Spleen (tissue), 11 donors: ENCODE measurements at regions not wholly inside any gene's neighbourhood (a gene's known extent, or its start where the extent isn't known, plus 50 kb on each side); places are given as distances from the start of the nearest gene placed in this dataset.

Experiments
- DNase-seq: peaks from one replicate; pipeline ENCODE4 v3.0.0-alpha.2; 2020
- H3K27ac ChIP-seq, 8 donors: fragments of 200-600 bp; sonication (generic) in 7 of 8; 1 replicate in 4 of 8; 2 replicates in 4 of 8; pipeline versions ENCODE4 v1.5.0 to v1.8.0; 2016 to 2021; ENCODE audit warnings: inconsistent platforms in 4 of 8, mild to moderate bottlenecking in 4 of 8, moderate library complexity in 1 of 8
- H3K27me3 ChIP-seq, 7 donors: fragments of 200-600 bp; sonication (generic) in 6 of 7; replicated peaks in 1 of 7; 1 replicate in 4 of 7; 2 replicates in 3 of 7; pipeline versions ENCODE4 v1.5.0 to v1.8.0; 2016 to 2021; ENCODE audit warnings: inconsistent platforms in 3 of 7, mild to moderate bottlenecking in 1 of 7
- H3K36me3 ChIP-seq, 6 donors: fragments of 200-600 bp; sonication (generic) in 5 of 6; 1 replicate in 4 of 6; 2 replicates in 2 of 6; pipeline versions ENCODE4 v1.5.0 to v1.8.0; 2016 to 2021; ENCODE audit warnings: inconsistent platforms in 2 of 6
- H3K4me1 ChIP-seq, 6 donors: fragments of 200-600 bp; sonication (generic) in 5 of 6; 1 replicate in 3 of 6; 2 replicates in 3 of 6; pipeline versions ENCODE4 v1.5.0 to v1.8.0; 2016 to 2021; ENCODE audit warnings: inconsistent platforms in 3 of 6
- H3K4me3 ChIP-seq, 8 donors: fragments of 200-600 bp; sonication (generic) in 7 of 8; 1 replicate in 4 of 8; 2 replicates in 4 of 8; pipeline versions ENCODE4 v1.5.0 to v1.8.0; 2016 to 2021; ENCODE audit warnings: inconsistent platforms in 4 of 8, mild to moderate bottlenecking in 4 of 8, moderate library complexity in 2 of 8
- H3K9me3 ChIP-seq, 8 donors: fragments of 200-600 bp; sonication (generic) in 7 of 8; 1 replicate in 4 of 8; 2 replicates in 4 of 8; pipeline versions ENCODE4 v1.5.0 to v1.8.0; 2016 to 2021; ENCODE audit warnings: inconsistent platforms in 4 of 8
- CTCF ChIP-seq, 11 experiments: fragments of 200-600 bp in 7 of 11; fragments of 450-650 bp in 4 of 11; sonication (generic) in 4 of 11; IDR thresholded peaks in 8 of 11; conservative IDR thresholded peaks in 3 of 11; 1 replicate in 7 of 11; 2 replicates in 4 of 11; pipeline versions ENCODE4 v1.4.0 to v1.8.0; 2016 to 2021; ENCODE audit warnings: antibody characterized with exemption in 11 of 11, inconsistent platforms in 4 of 11, mild to moderate bottlenecking in 1 of 11
- POLR2A ChIP-seq, 3 donors: fragments of 450-650 bp; IDR thresholded peaks; one replicate each; pipeline ENCODE4 v1.5.1; 2017; ENCODE audit warnings: antibody characterized with exemption in 3 of 3, mild to moderate bottlenecking in 1 of 3
- POLR2AphosphoS5 ChIP-seq, 3 donors: sonication (generic); formaldehyde crosslinking; IDR thresholded peaks; one replicate each; pipeline ENCODE4 v1.5.1; 2017; ENCODE audit warnings: antibody characterized with exemption in 3 of 3
- WGBS, 5 donors: extraction: QIAGEN DNeasy Blood & Tissue Kit in 3 of 5; methylation state at CpG; one replicate each; pipeline versions ENCODE4 v1.1.5 to v1.1.7; 2013 to 2018; 5-methylcytosine and 5-hydroxymethylcytosine counted together
- intact Hi-C: fragments of 100-400 bp; cut with DNase I; formaldehyde crosslinking; loops from one replicate; pipeline ENCODE4 v1.15.0; 2023; ENCODE audit warnings: low total_unique reads
- donor health status: healthy with polysubstance abuse.
- donor health status: DM: no; HTN: no; CAD: no; lungs with moderate emphysema.
- donor health status: DM: no; HTN: no; CAD: no.
- donor health status: Bipolar disorder and iron deficiency.
- donor health status: healthy.
- donor health status: DM: no; HTN: no; CAD: no.
- donor health status: DM: yes; HTN: yes; CAD: no.

GRCh38 chr19:31831421-31832175 lies 482.4 kb upstream of the TSHZ3 start:
- DNase-seq: no peak
- TF ChIP-seq POLR2A (IDR thresholded peaks at IDR 0.05): no peak
- TF ChIP-seq POLR2AphosphoS5 (IDR thresholded peaks at IDR 0.05): no peak
- H3K4me3 ChIP-seq: no peak overlapping the region
- peaks cover 0 to 33% (median 20%) of the 10 kb centered on the region in 8 donors for H3K9me3 ChIP-seq
- H3K27ac ChIP-seq: no peak overlapping the region
- H3K4me1 ChIP-seq: no peaks in the 10 kb centered on the region
- intact Hi-C loops: no loop called here
- 66 to 80% (median 73%) methylated on average over 8 of the region's 8 CpGs for WGBS, 5 donors
- no peaks in the 10 kb centered on the region for H3K36me3 ChIP-seq
- H3K27me3 ChIP-seq: no peaks in the 10 kb centered on the region

- Histone ChIP-seq H3K4me1 (no peaks in the 10 kb centered on the region), H3K27ac (no peak overlapping the region), H3K4me3 (no peak overlapping the region), H3K9me3 (peaks cover 0 to 35% (median 20%) of the 10 kb centered on the region in 8 donors), H3K27me3 (no peaks in the 10 kb centered on the region), H3K36me3 (no peaks in the 10 kb centered on the region)
- intact Hi-C loops: no loop called here
- 85 to 93% (median 87%) methylated on average over 5 of the region's 5 CpGs for WGBS, 5 donors
- TF ChIP-seq POLR2AphosphoS5 (IDR thresholded peaks at IDR 0.05): no peak
- no peak for TF ChIP-seq POLR2A (IDR thresholded peaks at IDR 0.05)
- TF ChIP-seq CTCF (IDR thresholded peaks at IDR 0.05 in 8 of 11, conservative IDR thresholded peaks at IDR 0.05 in 3 of 11): no peak
- no peak for DNase-seq
Measured at GRCh38 chr19:31832176-31832548, 482.9 kb upstream of the TSHZ3 start.

- Histone ChIP-seq H3K27me3 (no peaks in the 10 kb centered on the region), H3K36me3 (no peaks in the 10 kb centered on the region), H3K4me1 (no peaks in the 10 kb centered on the region), H3K9me3 (peaks cover 0 to 35% (median 20%) of the 10 kb centered on the region in 8 donors), H3K27ac (no peak overlapping the region), H3K4me3 (no peak overlapping the region)
- intact Hi-C loops: no loop called here
- no peak for DNase-seq
- TF ChIP-seq POLR2A (IDR thresholded peaks at IDR 0.05) (no peak), POLR2AphosphoS5 (IDR thresholded peaks at IDR 0.05) (no peak), CTCF (IDR thresholded peaks at IDR 0.05 in 8 of 11, conservative IDR thresholded peaks at IDR 0.05 in 3 of 11) (no peak)
Measured at GRCh38 chr19:31834070-31834469, 484.8 kb upstream of the TSHZ3 start.

GRCh38 chr19:31838163-31838815 lies 489.1 kb upstream of the TSHZ3 start:
- Histone ChIP-seq H3K36me3 (no peaks in the 10 kb centered on the region), H3K4me1 (no peaks in the 10 kb centered on the region), H3K4me3 (no peak overlapping the region), H3K27me3 (no peaks in the 10 kb centered on the region), H3K9me3 (peaks cover 0 to 74% (median 32%) of the 10 kb centered on the region in 8 donors), H3K27ac (no peak overlapping the region)
- DNase-seq: no peak
- intact Hi-C loops: no loop called here
- 57 to 63% (median 59%) methylated on average over 11 of the region's 11 CpGs for WGBS, 5 donors
- TF ChIP-seq CTCF (IDR thresholded peaks at IDR 0.05 in 8 of 11, conservative IDR thresholded peaks at IDR 0.05 in 3 of 11) (no peak), POLR2A (IDR thresholded peaks at IDR 0.05) (no peak), POLR2AphosphoS5 (IDR thresholded peaks at IDR 0.05) (no peak)
